Smooth muscle cell (in vitro differentiated cells): ENCODE measurements at regions not wholly inside any gene's neighbourhood (a gene's known extent, or its start where the extent isn't known, plus 50 kb on each side); places are given as distances from the start of the nearest gene placed in this dataset.

Experiments used
- DNase-seq: peaks from one replicate; lab custom pipeline; 2025; ENCODE audit not compliant: unreplicated experiment; lab: John Stamatoyannopoulos, UW
- H2AFZ ChIP-seq: fragments of 200-600 bp; sonication (generic); 2 replicates; pipeline ENCODE4 v1.6.0; 2016; ENCODE audit warnings: antibody characterized with exemption, low read depth, mild to moderate bottlenecking
- H3F3A ChIP-seq: fragments of 200-600 bp; sonication (generic); 2 replicates; pipeline ENCODE4 v1.6.0; 2017; ENCODE audit warnings: antibody characterized with exemption, low read depth
- H3K27ac ChIP-seq: fragments of 200-600 bp; sonication (generic); 2 replicates; pipeline ENCODE4 v1.5.1; 2016; ENCODE audit warnings: low read depth, mild to moderate bottlenecking
- H3K27me3 ChIP-seq: fragments of 200-600 bp; sonication (generic); 2 replicates; pipeline ENCODE4 v1.6.1; 2016; ENCODE audit warnings: low read depth, mild to moderate bottlenecking
- H3K36me3 ChIP-seq: fragments of 200-600 bp; sonication (generic); 2 replicates; pipeline ENCODE4 v1.5.1; 2016; ENCODE audit warnings: low read depth
- H3K4me1 ChIP-seq: fragments of 200-600 bp; sonication (generic); 2 replicates; pipeline ENCODE4 v1.5.1; 2016; ENCODE audit warnings: low read depth
- H3K4me2 ChIP-seq: fragments of 200-600 bp; sonication (generic); 2 replicates; pipeline ENCODE4 v1.6.0; 2016; ENCODE audit warnings: mild to moderate bottlenecking
- H3K4me3 ChIP-seq: fragments of 200-600 bp; sonication (generic); 2 replicates; pipeline ENCODE4 v1.5.1; 2016; ENCODE audit warnings: mild to moderate bottlenecking
- H3K79me2 ChIP-seq: fragments of 200-600 bp; sonication (generic); 2 replicates; pipeline ENCODE4 v1.6.0; 2016; ENCODE audit warnings: low read depth, mild to moderate bottlenecking
- H3K9ac ChIP-seq: fragments of 200-600 bp; sonication (generic); 2 replicates; pipeline ENCODE4 v1.6.0; 2016; ENCODE audit warnings: low read depth
- H3K9me3 ChIP-seq: fragments of 200-600 bp; sonication (generic); replicated peaks from 2 replicates; pipeline ENCODE4 v1.5.1; 2016; ENCODE audit warnings: low read depth
- H4K20me1 ChIP-seq: fragments of 200-600 bp; sonication (generic); 2 replicates; pipeline ENCODE4 v1.6.0; 2016; ENCODE audit warnings: low read depth
- CTCF ChIP-seq: fragments of 200-600 bp; sonication (generic); IDR thresholded peaks from 2 replicates; pipeline ENCODE4 v1.5.1; 2017; ENCODE audit warnings: borderline replicate concordance, mild to moderate bottlenecking, antibody characterized with exemption; ENCODE audit not compliant: insufficient read depth, poor library complexity, severe bottlenecking
- WGBS: methylation state at CpG from one replicate; pipeline ENCODE4 v1.1.7; 2016; ENCODE audit warnings: low lambda C conversion rate; 5-methylcytosine and 5-hydroxymethylcytosine counted together

- no peak for TF ChIP-seq CTCF
- WGBS: 95% methylated on average over 5 of the region's 5 CpGs
These were observed 107.0 kb upstream of the NUDT12 start for GRCh38 chr5:103669615-103670014.

GRCh38 chr5:103668281-103668680, 105.7 kb upstream of the NUDT12 start:
- no peak for DNase-seq
- no peak overlapping the region for H3K27ac ChIP-seq
- no peak overlapping the region for H3K9ac ChIP-seq
- H3K4me2 ChIP-seq: no peak overlapping the region
- H3F3A ChIP-seq: no peaks in the 10 kb centered on the region
- H4K20me1 ChIP-seq: no peaks in the 10 kb centered on the region
- no peak for TF ChIP-seq CTCF
- H3K36me3 ChIP-seq: no peaks in the 10 kb centered on the region
- no peaks in the 10 kb centered on the region for H3K9me3 ChIP-seq
- no peaks in the 10 kb centered on the region for H3K4me1 ChIP-seq
- H3K79me2 ChIP-seq: no peaks in the 10 kb centered on the region
- 96% methylated on average over 3 of the region's 3 CpGs for WGBS
- H3K27me3 ChIP-seq: no peaks in the 10 kb centered on the region
- no peak overlapping the region for H3K4me3 ChIP-seq
- no peak overlapping the region for H2AFZ ChIP-seq

More at GRCh38 chr5:103669615-103670014, 107.0 kb upstream of the NUDT12 start:
- H3F3A ChIP-seq: no peaks in the 10 kb centered on the region
- H3K4me2 ChIP-seq: no peak overlapping the region
- no peak overlapping the region for H3K4me3 ChIP-seq
- DNase-seq: no peak
- no peaks in the 10 kb centered on the region for H3K79me2 ChIP-seq
- no peak overlapping the region for H3K27ac ChIP-seq
- no peak overlapping the region for H2AFZ ChIP-seq
- no peaks in the 10 kb centered on the region for H4K20me1 ChIP-seq
- H3K36me3 ChIP-seq: no peaks in the 10 kb centered on the region
- no peaks in the 10 kb centered on the region for H3K27me3 ChIP-seq
- no peaks in the 10 kb centered on the region for H3K4me1 ChIP-seq
- H3K9ac ChIP-seq: no peak overlapping the region
- no peaks in the 10 kb centered on the region for H3K9me3 ChIP-seq

- Histone ChIP-seq H3K27ac (no peak overlapping the region), H2AFZ (no peak overlapping the region), H3K4me3 (no peak overlapping the region), H3K4me1 (no peaks in the 10 kb centered on the region), H3K9ac (no peak overlapping the region), H3K27me3 (no peaks in the 10 kb centered on the region), H3K9me3 (no peaks in the 10 kb centered on the region), H3F3A (no peaks in the 10 kb centered on the region), H4K20me1 (no peaks in the 10 kb centered on the region), H3K79me2 (no peaks in the 10 kb centered on the region), H3K4me2 (no peak overlapping the region), H3K36me3 (no peaks in the 10 kb centered on the region)
- DNase-seq: no peak
- no peak for TF ChIP-seq CTCF
- WGBS: 38% methylated on average over 3 of the region's 3 CpGs
These were observed 104.5 kb upstream of the NUDT12 start for GRCh38 chr5:103667068-103667467.

- Histone ChIP-seq H3K4me1 (no peaks in the 10 kb centered on the region), H3K9me3 (no peaks in the 10 kb centered on the region), H2AFZ (no peak overlapping the region), H3K27me3 (no peaks in the 10 kb centered on the region), H3K79me2 (no peaks in the 10 kb centered on the region), H3F3A (no peaks in the 10 kb centered on the region), H3K4me3 (no peak overlapping the region), H3K36me3 (no peaks in the 10 kb centered on the region), H4K20me1 (no peaks in the 10 kb centered on the region), H3K4me2 (no peak overlapping the region), H3K27ac (no peak overlapping the region), H3K9ac (no peak overlapping the region)
- no peak for TF ChIP-seq CTCF
- no peak for DNase-seq
- 90% methylated on average over 3 of the region's 3 CpGs for WGBS
These were observed 94.7 kb upstream of the NUDT12 start for GRCh38 chr5:103657301-103657700.
